Colonic mucosa (tissue), 4 donors: ENCODE measurements at regions not wholly inside any gene's neighbourhood (a gene's known extent, or its start where the extent isn't known, plus 50 kb on each side); places are given as distances from the start of the nearest gene placed in this dataset.

Source experiments
- DNase-seq: peaks from one replicate; pipeline ENCODE4 v3.0.0-alpha.2; 2020
- H3K27ac ChIP-seq: fragments of 200-600 bp; one replicate; pipeline ENCODE4 v1.8.0; 2021
- H3K27me3 ChIP-seq: fragments of 200-600 bp; one replicate; pipeline ENCODE4 v1.8.0; 2021
- H3K36me3 ChIP-seq: fragments of 200-600 bp; one replicate; pipeline ENCODE4 v1.8.0; 2021
- H3K4me1 ChIP-seq: fragments of 200-600 bp; one replicate; pipeline ENCODE4 v1.8.0; 2021; ENCODE audit warnings: mild to moderate bottlenecking
- H3K4me3 ChIP-seq: fragments of 200-600 bp; one replicate; pipeline ENCODE4 v1.8.0; 2021
- H3K9ac ChIP-seq, 2 donors: one replicate each; pipeline ENCODE4 v1.7.0; 2013; ENCODE audit warnings: control low read depth in 2 of 2, low read depth in 2 of 2, low read length in 2 of 2
- H3K9me3 ChIP-seq: fragments of 200-600 bp; one replicate; pipeline ENCODE4 v1.8.0; 2021
- CTCF ChIP-seq: fragments of 200-600 bp; IDR thresholded peaks from one replicate; pipeline ENCODE4 v1.8.0; 2022; ENCODE audit warnings: antibody characterized with exemption, mild to moderate bottlenecking
- intact Hi-C: fragments of 100-400 bp; cut with DNase I; formaldehyde crosslinking; loops from one replicate; pipeline ENCODE4 v1.14.1; 2022
- donor health status: healthy.
- donor health status: DM: no; HTN: no; CAD: no.
- donor health status: DM: no; HTN: no; CAD: no.

DNA sequence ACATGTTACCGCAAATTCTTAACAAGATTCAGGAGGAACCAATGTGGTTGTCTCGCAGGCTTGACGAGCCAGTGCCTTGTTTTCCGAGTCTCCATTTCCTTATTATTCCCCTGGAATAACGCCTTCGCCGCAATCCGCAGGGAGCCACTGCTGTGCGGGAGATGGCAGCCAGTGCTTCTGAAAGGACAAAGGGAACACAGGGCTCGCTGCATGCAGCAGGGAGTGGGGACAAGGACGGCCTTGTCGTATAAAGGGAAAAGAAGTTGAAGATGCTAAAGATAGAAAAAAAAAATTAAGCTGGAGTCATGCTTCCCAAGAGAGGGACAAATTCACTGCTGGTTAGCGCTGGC is 221.4 kb downstream of the NDUFA10 start:
- no peak overlapping the region for H3K4me3 ChIP-seq
- H3K9ac ChIP-seq, result no peak overlapping the region
- H3K27me3 ChIP-seq, result no peaks in the 10 kb centered on the region
- no peaks in the 10 kb centered on the region for H3K9me3 ChIP-seq
- H3K27ac ChIP-seq, result no peak overlapping the region
- H3K4me1 ChIP-seq, result no peaks in the 10 kb centered on the region
- DNase-seq, result no peak
- TF ChIP-seq CTCF, result no peak
- no peaks in the 10 kb centered on the region for H3K36me3 ChIP-seq
- intact Hi-C loops, result no loop called here

DNA sequence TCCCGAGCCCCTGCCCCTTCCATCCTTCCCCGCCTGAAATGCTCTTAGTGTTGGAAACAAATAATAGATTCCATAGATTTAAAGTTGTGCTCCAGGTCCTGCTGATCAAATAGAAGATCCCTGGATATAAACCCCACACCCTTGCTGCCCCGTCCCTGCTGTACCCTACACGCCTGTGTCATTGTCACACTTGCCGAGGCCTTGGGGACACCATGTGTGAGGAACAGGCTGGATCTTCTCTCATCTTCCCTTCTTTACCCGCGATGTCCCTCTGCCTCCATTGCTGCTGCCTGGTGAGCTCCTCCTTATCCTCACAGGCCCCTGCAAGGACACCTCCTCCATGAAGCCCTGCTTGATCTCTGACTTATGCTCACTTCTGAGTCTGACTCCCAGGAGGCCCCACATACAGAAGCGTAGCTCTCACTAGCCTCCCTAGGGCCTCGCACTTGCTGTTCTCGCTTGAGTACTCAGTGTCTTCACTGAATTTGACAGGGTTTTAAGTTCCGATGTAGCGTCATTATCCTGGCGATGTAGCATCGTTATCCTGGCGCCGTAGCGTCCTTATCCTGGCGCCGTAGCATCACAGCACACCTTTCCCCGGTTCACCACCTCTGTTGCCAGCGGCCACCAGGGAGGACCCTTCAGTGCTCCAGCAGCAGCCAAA is 221.9 kb downstream of the NDUFA10 start:
- H3K4me1 ChIP-seq, result no peaks in the 10 kb centered on the region
- H3K36me3 ChIP-seq, result no peaks in the 10 kb centered on the region
- TF ChIP-seq CTCF, result no peak
- H3K9me3 ChIP-seq, result no peaks in the 10 kb centered on the region
- no peak overlapping the region for H3K27ac ChIP-seq
- intact Hi-C loops, result no loop called here
- no peaks in the 10 kb centered on the region for H3K27me3 ChIP-seq
- no peak for DNase-seq
- no peak overlapping the region for H3K9ac ChIP-seq
- H3K4me3 ChIP-seq, result no peak overlapping the region

DNA sequence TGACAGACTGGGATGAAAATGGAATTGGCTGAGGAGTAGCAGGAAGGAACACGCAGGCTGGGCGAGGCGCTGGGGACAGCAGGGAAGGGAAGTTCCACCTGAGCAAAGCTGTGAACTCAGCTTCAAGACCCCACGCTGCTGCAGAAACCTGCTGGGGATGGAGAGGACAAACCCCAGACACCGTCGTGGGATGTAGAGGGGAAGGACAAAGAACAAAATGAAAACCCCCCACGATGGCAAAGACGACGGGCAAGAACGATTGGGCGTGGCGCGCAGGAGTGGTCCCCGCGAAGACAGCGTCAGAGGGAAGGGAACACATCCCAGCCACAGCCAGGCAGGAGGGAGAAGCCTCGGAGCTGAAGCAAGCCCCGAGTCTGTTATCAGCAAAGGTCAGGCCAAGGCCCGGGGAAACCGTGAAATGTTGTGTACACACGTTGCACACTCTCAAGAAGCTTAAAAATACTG is 222.9 kb downstream of the NDUFA10 start:
- H3K36me3 ChIP-seq, result no peaks in the 10 kb centered on the region
- no peak overlapping the region for H3K4me3 ChIP-seq
- no peak overlapping the region for H3K27ac ChIP-seq
- no peak for TF ChIP-seq CTCF
- H3K27me3 ChIP-seq, result no peaks in the 10 kb centered on the region
- H3K4me1 ChIP-seq, result no peaks in the 10 kb centered on the region
- no peaks in the 10 kb centered on the region for H3K9me3 ChIP-seq
- intact Hi-C loops, result no loop called here
- no peak for DNase-seq
- H3K9ac ChIP-seq, result no peak overlapping the region

DNA sequence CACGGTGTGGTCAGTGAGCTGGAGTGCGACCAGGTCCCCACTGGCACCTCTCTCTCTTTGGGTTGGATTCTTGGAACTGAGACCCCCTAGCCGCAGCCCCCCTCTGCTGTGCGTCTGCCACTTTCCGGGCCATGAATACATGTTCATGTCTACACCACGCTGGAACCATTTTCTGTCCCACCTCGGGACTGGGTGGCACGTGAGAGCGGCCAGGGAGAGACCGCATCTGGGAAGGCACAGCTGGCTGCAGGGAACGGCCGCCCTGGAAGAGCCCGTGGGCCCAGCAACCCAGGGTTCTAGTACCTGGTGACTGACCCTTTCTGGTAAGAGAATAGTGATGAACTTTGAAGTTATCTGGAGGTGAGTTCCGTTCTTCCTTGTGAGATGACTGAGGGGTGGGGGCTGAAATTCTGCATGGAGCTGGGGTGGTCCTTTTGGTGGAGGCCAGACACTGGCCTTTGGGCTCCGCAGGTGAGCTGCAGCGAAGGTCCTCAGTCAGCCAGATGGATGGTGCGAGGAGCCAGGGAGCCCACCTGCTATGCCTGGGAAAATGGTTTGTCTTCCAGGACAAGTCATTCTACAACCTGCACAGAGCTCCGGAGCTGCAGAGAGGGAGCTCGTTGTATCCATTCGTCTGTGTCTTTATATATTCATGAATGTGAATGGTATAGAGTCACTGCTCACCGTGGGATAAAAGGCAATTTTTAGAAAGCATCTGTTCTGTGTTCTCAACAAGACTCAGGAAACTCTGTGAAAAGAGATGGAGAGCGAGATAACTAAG is 223.5 kb downstream of the NDUFA10 start:
- H3K4me1 ChIP-seq, result no peaks in the 10 kb centered on the region
- no peaks in the 10 kb centered on the region for H3K27me3 ChIP-seq
- H3K36me3 ChIP-seq, result no peaks in the 10 kb centered on the region
- DNase-seq, result no peak
- H3K9ac ChIP-seq, result no peak overlapping the region
- no peaks in the 10 kb centered on the region for H3K9me3 ChIP-seq
- intact Hi-C loops, result no loop called here
- H3K27ac ChIP-seq, result no peak overlapping the region
- no peak for TF ChIP-seq CTCF
- no peak overlapping the region for H3K4me3 ChIP-seq

- DNase-seq, result no peak
- TF ChIP-seq CTCF, result no peak
- no peaks in the 10 kb centered on the region for H3K9me3 ChIP-seq
- H3K27ac ChIP-seq, result no peak overlapping the region
- H3K27me3 ChIP-seq, result no peaks in the 10 kb centered on the region
- H3K4me1 ChIP-seq, result no peaks in the 10 kb centered on the region
- no peaks in the 10 kb centered on the region for H3K36me3 ChIP-seq
- no peak overlapping the region for H3K4me3 ChIP-seq
- intact Hi-C loops, result no loop called here
- H3K9ac ChIP-seq, result no peak overlapping the region
Observed at GRCh38 chr2:239800785-239801386, 224.3 kb downstream of the NDUFA10 start.
